ENCODE measurements at regions not wholly inside any gene's neighbourhood (a gene's known extent, or its start where the extent isn't known, plus 50 kb on each side); places are given as distances from the start of the nearest gene placed in this dataset.
A peak's percentile ranks its signal among the peaks of the same experiment; 100 is the strongest.

GRCh38 chr7:131649003-131649541 is 92.6 kb upstream of the PODXL start:
- no peak for FAIRE-seq
- Histone ChIP-seq H3K27ac (no peak overlapping the region), H3K9me3 (no peaks in the 10 kb centered on the region), H3K4me2 (no peak overlapping the region), H3K4me3 (no peak overlapping the region), H3K4me1 (peaks cover 15% of the 10 kb centered on the region)
- POLR2A ChIA-PET, result no interaction called here
- WGBS (ENCODE audit: missing lambda C conversion rate), result 69% methylated on average over 5 of the region's 5 CpGs
- TF ChIP-seq NR3C1 (IDR thresholded peaks at IDR 0.05) (no peak), RFX5 (IDR thresholded peaks at IDR 0.05) (no peak), ESRRA (IDR thresholded peaks at IDR 0.05; ENCODE audit: borderline replicate concordance, low read length) (no peak), CBX8 (IDR thresholded peaks at IDR 0.05) (no peak), ZSCAN20 (CRISPR knock-in tag; IDR thresholded peaks at IDR 0.05) (no peak), KDM5A (IDR thresholded peaks at IDR 0.05) (no peak), HOXB5 (CRISPR knock-in tag; IDR thresholded peaks at IDR 0.05) (no peak), EP300 (IDR thresholded peaks at IDR 0.05) (no peak), BHLHE40 (IDR thresholded peaks at IDR 0.05; ENCODE audit: low read depth, low read length) (no peak), HOXA7 (CRISPR knock-in tag; IDR thresholded peaks at IDR 0.05) (no peak), POLR2A (IDR thresholded peaks at IDR 0.05; ENCODE audit: low read length) (no peak), MAFK (IDR thresholded peaks at IDR 0.05; ENCODE audit: partially characterized antibody) (no peak), HMGXB4 (CRISPR knock-in tag; IDR thresholded peaks at IDR 0.05; ENCODE audit: borderline replicate concordance) (no peak), EHMT2 (IDR thresholded peaks at IDR 0.05; ENCODE audit: low read depth) (no peak), ZNF302 (CRISPR knock-in tag; IDR thresholded peaks at IDR 0.05) (no peak), CHD2 (IDR thresholded peaks at IDR 0.05; ENCODE audit: low read length, partially characterized antibody) (no peak), FOXS1 (CRISPR knock-in tag; IDR thresholded peaks at IDR 0.05) (no peak)
- TF ChIP-seq, protein P1, sequence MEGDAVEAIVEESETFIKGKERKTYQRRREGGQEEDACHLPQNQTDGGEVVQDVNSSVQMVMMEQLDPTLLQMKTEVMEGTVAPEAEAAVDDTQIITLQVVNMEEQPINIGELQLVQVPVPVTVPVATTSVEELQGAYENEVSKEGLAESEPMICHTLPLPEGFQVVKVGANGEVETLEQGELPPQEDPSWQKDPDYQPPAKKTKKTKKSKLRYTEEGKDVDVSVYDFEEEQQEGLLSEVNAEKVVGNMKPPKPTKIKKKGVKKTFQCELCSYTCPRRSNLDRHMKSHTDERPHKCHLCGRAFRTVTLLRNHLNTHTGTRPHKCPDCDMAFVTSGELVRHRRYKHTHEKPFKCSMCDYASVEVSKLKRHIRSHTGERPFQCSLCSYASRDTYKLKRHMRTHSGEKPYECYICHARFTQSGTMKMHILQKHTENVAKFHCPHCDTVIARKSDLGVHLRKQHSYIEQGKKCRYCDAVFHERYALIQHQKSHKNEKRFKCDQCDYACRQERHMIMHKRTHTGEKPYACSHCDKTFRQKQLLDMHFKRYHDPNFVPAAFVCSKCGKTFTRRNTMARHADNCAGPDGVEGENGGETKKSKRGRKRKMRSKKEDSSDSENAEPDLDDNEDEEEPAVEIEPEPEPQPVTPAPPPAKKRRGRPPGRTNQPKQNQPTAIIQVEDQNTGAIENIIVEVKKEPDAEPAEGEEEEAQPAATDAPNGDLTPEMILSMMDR (IDR thresholded peaks at IDR 0.05), result no peak
- no peak for DNase-seq (ENCODE audit: low read depth in 1 of 2, low spot score in 1 of 2)
- no peak; a peak in 1 of 6 replicates for ATAC-seq
- CTCF ChIA-PET, result interaction anchor here (0.7 to 2.1 kb wide), 6 partner anchors 16 to 142 kb away, joined by 3 to 9 read pairs (median 4); no protein-coding TSS in a partner anchor

DNA sequence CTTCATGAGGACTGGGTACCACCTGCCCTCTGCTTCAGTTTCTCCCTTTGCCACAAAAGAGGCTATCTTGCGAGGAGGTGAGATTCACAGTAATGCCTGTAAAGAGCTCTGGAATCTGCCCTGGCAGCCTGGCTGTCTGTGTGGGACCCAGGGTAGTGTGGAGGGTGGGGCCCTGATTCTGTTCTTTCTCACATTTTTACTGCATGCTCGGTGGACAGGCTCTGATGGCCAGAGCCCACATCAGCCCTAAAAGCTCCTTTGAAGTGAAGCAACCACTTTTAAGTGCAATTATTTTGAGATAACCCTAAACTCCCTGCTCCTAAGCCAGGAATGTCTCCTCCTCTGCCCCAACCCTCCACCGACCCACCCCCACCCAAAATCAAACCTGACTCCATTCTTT is 92.1 kb upstream of the PODXL start:
- ATAC-seq (peak in 1 of 2 experiments; percentile 22; a peak in 1 of 6 replicates), DNase-seq (ENCODE audit: low read depth in 1 of 2, low spot score in 1 of 2) (no peak), FAIRE-seq (no peak)
- H3K4me1 ChIP-seq, result peaks cover 10% of the 10 kb centered on the region
- no peaks in the 10 kb centered on the region for H3K9me3 ChIP-seq
- ChIA-PET CTCF (interaction anchor here (1.2 to 2.1 kb wide), 5 partner anchors 21 to 141 kb away, joined by 3 to 9 read pairs (median 6); no protein-coding TSS in a partner anchor), POLR2A (no interaction called here)
- H3K4me3 ChIP-seq, result no peak overlapping the region
- WGBS (ENCODE audit: missing lambda C conversion rate), result 36% methylated on average over 3 of the region's 3 CpGs
- no peak overlapping the region for H3K4me2 ChIP-seq
- H3K27ac ChIP-seq, result no peak overlapping the region
- TF ChIP-seq HMGXB4 (CRISPR knock-in tag; IDR thresholded peaks at IDR 0.05; ENCODE audit: borderline replicate concordance), result no peak
- TF ChIP-seq JUN (IDR thresholded peaks at IDR 0.05), result no peak
- no peak for TF ChIP-seq JUNB (IDR thresholded peaks at IDR 0.05)
- no peak for TF ChIP-seq ZC3H11A (IDR thresholded peaks at IDR 0.05)
- no peak for TF ChIP-seq BCL3 (IDR thresholded peaks at IDR 0.05)
- no peak for TF ChIP-seq MYC (IDR thresholded peaks at IDR 0.05; ENCODE audit: borderline replicate concordance, low read length)
- TF ChIP-seq PHF8 (IDR thresholded peaks at IDR 0.05; ENCODE audit: borderline replicate concordance, low read depth), result no peak
- no peak for TF ChIP-seq FOSL2 (IDR thresholded peaks at IDR 0.05)
- TF ChIP-seq FOSL2 (CRISPR knock-in tag; IDR thresholded peaks at IDR 0.05), result no peak
- no peak for TF ChIP-seq EHMT2 (IDR thresholded peaks at IDR 0.05; ENCODE audit: low read depth)
- TF ChIP-seq HOXB5 (CRISPR knock-in tag; IDR thresholded peaks at IDR 0.05), result no peak
- TF ChIP-seq MAX (IDR thresholded peaks at IDR 0.05), result no peak
- TF ChIP-seq TP53 (CRISPR knock-in tag; IDR thresholded peaks at IDR 0.05), result no peak

Data from A549 (cell line).